PC-3 (cell line): ENCODE measurements at regions not wholly inside any gene's neighbourhood (a gene's known extent, or its start where the extent isn't known, plus 50 kb on each side); places are given as distances from the start of the nearest gene placed in this dataset.

Experiments
- EZH2 ChIP-seq: fragments of 300-600 bp; sonication (generic); IDR thresholded peaks from one replicate; pipeline ENCODE4 v1.6.1; 2017; ENCODE audit warnings: antibody characterized with exemption, mild to moderate bottlenecking, low read length; ENCODE audit not compliant: unreplicated experiment
- EZH2phosphoT487 ChIP-seq: fragments of 300-600 bp; sonication (generic); IDR thresholded peaks from 2 replicates; pipeline ENCODE4 v1.6.1; 2018; ENCODE audit warnings: mild to moderate bottlenecking, antibody characterized with exemption, low read length, borderline replicate concordance
- TF ChIP-seq, protein P1 (sequence below): fragments of 300-600 bp; sonication (generic); conservative IDR thresholded peaks from 2 replicates; pipeline ENCODE4 v1.5.1; 2017; ENCODE audit warnings: antibody characterized with exemption, low read depth, mild to moderate bottlenecking, low read length

DNA sequence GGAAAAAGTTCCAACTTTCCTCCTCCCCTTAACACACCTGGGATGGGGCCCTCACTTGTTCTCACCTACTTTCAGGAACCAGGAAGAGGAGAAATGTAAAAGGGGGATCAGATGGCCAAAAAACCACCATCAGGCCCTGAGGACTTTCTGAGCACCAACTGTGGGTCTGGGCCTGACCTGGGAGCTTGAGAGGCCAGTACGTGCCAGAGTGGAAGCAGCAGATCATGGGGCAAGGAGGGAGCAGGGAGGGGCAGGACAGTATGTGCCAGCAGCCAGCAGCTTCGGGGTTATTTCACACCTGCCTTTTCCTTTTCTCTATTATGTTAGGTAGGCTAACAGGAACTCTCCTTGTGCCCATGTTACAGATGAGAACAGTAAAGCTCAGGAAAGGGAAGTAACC lies 118.8 kb upstream of the UNC5B start:
- TF ChIP-seq, protein P1, sequence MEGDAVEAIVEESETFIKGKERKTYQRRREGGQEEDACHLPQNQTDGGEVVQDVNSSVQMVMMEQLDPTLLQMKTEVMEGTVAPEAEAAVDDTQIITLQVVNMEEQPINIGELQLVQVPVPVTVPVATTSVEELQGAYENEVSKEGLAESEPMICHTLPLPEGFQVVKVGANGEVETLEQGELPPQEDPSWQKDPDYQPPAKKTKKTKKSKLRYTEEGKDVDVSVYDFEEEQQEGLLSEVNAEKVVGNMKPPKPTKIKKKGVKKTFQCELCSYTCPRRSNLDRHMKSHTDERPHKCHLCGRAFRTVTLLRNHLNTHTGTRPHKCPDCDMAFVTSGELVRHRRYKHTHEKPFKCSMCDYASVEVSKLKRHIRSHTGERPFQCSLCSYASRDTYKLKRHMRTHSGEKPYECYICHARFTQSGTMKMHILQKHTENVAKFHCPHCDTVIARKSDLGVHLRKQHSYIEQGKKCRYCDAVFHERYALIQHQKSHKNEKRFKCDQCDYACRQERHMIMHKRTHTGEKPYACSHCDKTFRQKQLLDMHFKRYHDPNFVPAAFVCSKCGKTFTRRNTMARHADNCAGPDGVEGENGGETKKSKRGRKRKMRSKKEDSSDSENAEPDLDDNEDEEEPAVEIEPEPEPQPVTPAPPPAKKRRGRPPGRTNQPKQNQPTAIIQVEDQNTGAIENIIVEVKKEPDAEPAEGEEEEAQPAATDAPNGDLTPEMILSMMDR = no peak
- TF ChIP-seq EZH2phosphoT487 (no peak), EZH2 (no peak)
